HFF-Myc (cell line): ENCODE measurements at regions not wholly inside any gene's neighbourhood (a gene's known extent, or its start where the extent isn't known, plus 50 kb on each side); places are given as distances from the start of the nearest gene placed in this dataset.
"Not testable (repeated sequence)": the region's sequence is repeated elsewhere in the genome, so short reads cannot be mapped to it uniquely, and the experiment has no call there.

ENCODE experiments used
- DNase-seq: peaks from one replicate; pipeline ENCODE4 v3.0.0-alpha.2; 2011; ENCODE audit warnings: low read depth; ENCODE audit errors: extremely low read depth
- H3K4me3 ChIP-seq: replicated peaks from 2 replicates; pipeline ENCODE4 v1.5.1; 2011; ENCODE audit warnings: low read depth, mild to moderate bottlenecking, control low read depth, low read length
- TF ChIP-seq, protein P1 (sequence below): IDR thresholded peaks from 2 replicates; pipeline ENCODE4 v1.5.1; 2012; ENCODE audit warnings: mild to moderate bottlenecking, low read depth, low read length, control low read depth; ENCODE audit errors: missing control alignments

GRCh38 chr3:153551536-153552285 lies 389.7 kb downstream of the RAP2B start:
- no peak for DNase-seq
- TF ChIP-seq, protein P1, sequence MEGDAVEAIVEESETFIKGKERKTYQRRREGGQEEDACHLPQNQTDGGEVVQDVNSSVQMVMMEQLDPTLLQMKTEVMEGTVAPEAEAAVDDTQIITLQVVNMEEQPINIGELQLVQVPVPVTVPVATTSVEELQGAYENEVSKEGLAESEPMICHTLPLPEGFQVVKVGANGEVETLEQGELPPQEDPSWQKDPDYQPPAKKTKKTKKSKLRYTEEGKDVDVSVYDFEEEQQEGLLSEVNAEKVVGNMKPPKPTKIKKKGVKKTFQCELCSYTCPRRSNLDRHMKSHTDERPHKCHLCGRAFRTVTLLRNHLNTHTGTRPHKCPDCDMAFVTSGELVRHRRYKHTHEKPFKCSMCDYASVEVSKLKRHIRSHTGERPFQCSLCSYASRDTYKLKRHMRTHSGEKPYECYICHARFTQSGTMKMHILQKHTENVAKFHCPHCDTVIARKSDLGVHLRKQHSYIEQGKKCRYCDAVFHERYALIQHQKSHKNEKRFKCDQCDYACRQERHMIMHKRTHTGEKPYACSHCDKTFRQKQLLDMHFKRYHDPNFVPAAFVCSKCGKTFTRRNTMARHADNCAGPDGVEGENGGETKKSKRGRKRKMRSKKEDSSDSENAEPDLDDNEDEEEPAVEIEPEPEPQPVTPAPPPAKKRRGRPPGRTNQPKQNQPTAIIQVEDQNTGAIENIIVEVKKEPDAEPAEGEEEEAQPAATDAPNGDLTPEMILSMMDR, result no peak
- H3K4me3 ChIP-seq, result no peak overlapping the region

DNA sequence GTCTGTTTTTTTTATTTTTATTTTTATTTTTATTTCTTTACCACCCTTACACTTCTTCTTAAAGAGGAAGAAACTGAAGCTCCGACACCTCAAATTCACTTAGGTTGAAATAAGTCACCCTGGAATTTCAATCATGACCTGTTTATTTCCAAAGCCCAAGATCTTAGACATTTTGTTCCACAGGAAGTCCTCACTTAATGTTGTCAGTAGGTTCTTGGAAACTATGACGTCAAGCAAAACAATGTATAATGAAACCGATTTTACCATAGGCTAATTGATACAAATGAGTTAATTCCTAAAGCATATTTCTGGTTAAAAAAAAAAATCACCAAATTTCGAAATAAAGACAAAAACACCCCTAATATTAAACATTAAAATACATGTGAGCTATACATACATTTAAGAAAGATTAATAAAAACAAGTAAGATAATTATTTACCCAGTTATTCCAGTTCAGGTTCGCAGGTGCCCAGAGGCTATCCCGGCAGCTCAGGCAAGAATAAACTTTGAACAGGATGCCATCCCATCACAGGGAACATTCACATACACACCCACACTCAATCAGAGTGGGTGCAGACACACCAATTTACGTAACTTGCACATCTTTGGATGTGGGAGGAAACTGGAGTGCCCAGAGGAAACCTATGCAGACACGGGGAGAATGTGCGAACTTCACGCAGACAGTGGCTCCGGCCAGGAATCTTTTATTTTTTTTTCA lies 391.0 kb downstream of the RAP2B start:
- TF ChIP-seq, protein P1, result no peak
- DNase-seq, result no peak
- no peak overlapping the region for H3K4me3 ChIP-seq

- no peak for DNase-seq
- no peak overlapping the region for H3K4me3 ChIP-seq
- TF ChIP-seq, protein P1, result no peak
These were observed 391.5 kb downstream of the RAP2B start for GRCh38 chr3:153553605-153553945.

DNA sequence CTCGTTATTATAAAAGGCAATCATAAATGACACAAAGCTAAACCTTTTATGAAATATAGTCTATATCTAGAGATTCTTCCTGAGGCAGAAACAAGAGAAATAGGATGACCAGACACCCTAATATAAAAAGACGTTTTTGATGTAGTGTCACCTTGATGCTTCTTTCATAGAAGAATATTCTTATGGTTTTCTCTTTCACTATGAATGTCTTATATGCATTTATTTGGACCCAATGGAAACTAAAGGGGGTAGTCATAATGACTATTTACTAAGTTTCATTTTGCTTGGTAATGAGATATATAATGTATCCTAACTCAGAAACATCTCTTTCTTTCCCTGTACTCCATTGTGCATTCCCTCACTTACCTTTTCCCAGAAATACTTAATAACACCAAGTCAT lies 393.9 kb downstream of the RAP2B start:
- TF ChIP-seq, protein P1, result no peak
- no peak for DNase-seq
- H3K4me3 ChIP-seq, result no peak overlapping the region

DNA sequence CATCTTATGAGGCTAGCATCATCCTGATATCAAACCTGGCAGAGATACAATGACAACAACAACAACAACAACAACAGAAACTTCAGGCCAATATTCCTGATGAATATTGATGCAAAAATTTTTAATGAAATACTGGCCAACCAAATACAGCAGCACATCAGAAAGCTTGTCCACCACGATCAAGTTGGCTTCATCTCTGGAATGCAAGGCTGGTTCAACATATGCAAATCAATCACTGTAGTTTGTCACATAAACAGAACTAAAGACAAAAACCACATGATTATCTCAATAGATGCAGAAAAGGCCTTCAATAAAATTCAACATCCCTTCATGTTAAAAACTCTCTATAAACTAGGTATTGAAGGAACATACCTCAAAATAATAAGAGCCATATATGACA lies 397.3 kb downstream of the RAP2B start:
- H3K4me3 ChIP-seq, DNase-seq: not testable (repeated sequence)

DNA sequence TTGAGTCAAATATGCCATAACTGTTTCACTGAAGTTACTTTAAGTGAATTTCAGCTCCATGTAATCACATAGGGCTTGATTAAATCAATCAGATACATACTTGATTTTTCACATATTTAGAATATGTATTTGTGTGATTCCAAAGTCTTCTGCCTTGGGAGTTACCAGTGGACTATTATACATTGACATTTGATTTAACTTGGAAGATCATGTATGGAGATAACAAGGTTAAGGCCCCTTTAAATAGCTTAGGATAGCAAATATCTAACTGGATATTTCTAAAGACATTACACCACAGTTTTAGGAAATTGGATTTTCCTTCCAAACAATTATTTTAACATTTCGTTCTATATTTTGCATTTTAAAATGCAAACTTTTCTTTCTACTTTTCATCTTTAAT lies 405.0 kb downstream of the RAP2B start:
- H3K4me3 ChIP-seq, result no peak overlapping the region
- no peak for DNase-seq
- TF ChIP-seq, protein P1, result no peak

DNA sequence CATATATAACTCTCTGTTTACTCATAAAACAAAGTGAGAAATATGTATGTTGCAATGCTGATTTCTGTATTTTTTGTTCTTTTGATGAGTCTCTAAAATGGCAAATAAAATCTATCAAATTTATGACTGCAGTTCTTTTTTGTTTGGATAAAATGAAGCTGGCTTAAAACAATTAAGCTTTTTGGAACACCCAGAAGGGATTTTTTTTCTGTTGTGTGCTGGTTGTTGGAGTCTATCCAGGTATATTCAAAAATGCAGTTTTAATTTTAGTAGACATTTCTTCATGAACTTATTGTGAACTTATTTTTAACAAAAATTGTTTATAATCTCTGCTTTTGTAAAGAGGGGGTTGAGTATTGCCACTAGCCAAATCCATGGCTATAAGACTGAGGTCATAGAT lies 405.5 kb downstream of the RAP2B start:
- TF ChIP-seq, protein P1, result no peak
- no peak for DNase-seq
- no peak overlapping the region for H3K4me3 ChIP-seq

GRCh38 chr3:153570481-153570880 lies 408.5 kb downstream of the RAP2B start:
- DNase-seq, H3K4me3 ChIP-seq: not testable (repeated sequence)
